Thyroid gland (tissue), 4 donors: ENCODE measurements at regions not wholly inside any gene's neighbourhood (a gene's known extent, or its start where the extent isn't known, plus 50 kb on each side); places are given as distances from the start of the nearest gene placed in this dataset.

ENCODE experiments used
- POLR2A ChIP-seq, 2 donors: fragments of 450-650 bp; IDR thresholded peaks; one replicate each; pipeline ENCODE4 v1.6.1; 2017; ENCODE audit warnings: antibody characterized with exemption in 2 of 2, mild to moderate bottlenecking in 2 of 2, moderate library complexity in 1 of 2
- TF ChIP-seq, protein P1 (sequence below), 6 experiments: fragments of 200-600 bp in 3 of 6; fragments of 450-650 bp in 3 of 6; sonication (generic) in 3 of 6; IDR thresholded peaks; one replicate each; pipeline ENCODE4 v1.5.1; 2016 to 2019; ENCODE audit warnings: antibody characterized with exemption in 6 of 6, mild to moderate bottlenecking in 2 of 6, inconsistent platforms in 1 of 6, moderate library complexity in 1 of 6

DNA sequence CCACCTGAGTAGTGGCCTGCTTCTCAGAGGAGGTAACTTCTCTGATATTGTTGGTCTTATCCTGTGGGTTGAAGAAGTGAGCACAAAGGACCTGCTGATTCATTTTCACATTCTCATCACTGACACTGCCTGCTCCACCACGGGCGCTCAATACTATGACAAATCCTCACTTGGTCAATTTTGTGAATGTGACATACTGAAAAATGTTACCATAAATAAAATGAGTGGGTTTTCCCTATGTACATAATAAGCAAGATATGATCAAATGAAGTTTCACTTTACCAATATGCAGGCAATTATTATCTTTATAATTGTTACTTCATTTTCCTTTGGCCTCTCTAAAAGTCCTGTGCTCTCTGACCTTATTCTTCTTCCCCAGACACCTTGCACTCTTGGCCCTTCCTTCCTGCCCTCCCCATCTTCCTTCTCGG, 71.5 kb upstream of the RIPOR2 start:
- TF ChIP-seq, protein P1, sequence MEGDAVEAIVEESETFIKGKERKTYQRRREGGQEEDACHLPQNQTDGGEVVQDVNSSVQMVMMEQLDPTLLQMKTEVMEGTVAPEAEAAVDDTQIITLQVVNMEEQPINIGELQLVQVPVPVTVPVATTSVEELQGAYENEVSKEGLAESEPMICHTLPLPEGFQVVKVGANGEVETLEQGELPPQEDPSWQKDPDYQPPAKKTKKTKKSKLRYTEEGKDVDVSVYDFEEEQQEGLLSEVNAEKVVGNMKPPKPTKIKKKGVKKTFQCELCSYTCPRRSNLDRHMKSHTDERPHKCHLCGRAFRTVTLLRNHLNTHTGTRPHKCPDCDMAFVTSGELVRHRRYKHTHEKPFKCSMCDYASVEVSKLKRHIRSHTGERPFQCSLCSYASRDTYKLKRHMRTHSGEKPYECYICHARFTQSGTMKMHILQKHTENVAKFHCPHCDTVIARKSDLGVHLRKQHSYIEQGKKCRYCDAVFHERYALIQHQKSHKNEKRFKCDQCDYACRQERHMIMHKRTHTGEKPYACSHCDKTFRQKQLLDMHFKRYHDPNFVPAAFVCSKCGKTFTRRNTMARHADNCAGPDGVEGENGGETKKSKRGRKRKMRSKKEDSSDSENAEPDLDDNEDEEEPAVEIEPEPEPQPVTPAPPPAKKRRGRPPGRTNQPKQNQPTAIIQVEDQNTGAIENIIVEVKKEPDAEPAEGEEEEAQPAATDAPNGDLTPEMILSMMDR (IDR thresholded peaks at IDR 0.05), result no peak
- TF ChIP-seq POLR2A (IDR thresholded peaks at IDR 0.05), result no peak
